IPS DF 19.7 (cell line): ENCODE measurements at regions not wholly inside any gene's neighbourhood (a gene's known extent, or its start where the extent isn't known, plus 50 kb on each side); places are given as distances from the start of the nearest gene placed in this dataset.

Experiments
- DNase-seq: peaks from one replicate; pipeline ENCODE4 v3.0.0-alpha.2; 2013; ENCODE audit warnings: low read depth, low spot score

GRCh38 chr15:58269455-58270414 lies 131.6 kb downstream of the AQP9 start:
- DNase-seq: peak; percentile 52

DNA sequence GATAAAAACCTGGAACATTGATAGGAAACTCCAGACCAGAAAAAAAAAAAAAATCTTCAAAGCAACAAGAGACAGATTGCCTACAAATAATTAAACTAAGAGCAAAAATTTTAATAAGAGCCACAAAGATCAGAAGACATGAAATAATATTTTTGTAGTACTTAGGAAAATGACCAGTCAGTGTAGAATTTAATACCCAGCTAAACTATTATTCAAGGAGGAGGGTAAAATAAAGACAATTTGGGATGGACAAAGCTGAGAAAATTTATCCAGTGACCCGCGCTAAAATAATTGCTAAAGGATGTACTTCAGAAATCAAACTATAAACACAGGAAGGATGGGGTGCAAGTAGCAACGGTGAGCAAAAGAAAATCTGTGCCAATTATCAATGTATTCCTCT lies 133.2 kb downstream of the AQP9 start:
- no peak for DNase-seq

GRCh38 chr15:58273104-58273503 lies 134.9 kb downstream of the AQP9 start:
- no peak for DNase-seq

- no peak for DNase-seq
Observed at GRCh38 chr15:58274885-58275284, 136.7 kb downstream of the AQP9 start.

- no peak for DNase-seq
Observed at GRCh38 chr15:58275785-58276184, 137.6 kb downstream of the AQP9 start.

DNA sequence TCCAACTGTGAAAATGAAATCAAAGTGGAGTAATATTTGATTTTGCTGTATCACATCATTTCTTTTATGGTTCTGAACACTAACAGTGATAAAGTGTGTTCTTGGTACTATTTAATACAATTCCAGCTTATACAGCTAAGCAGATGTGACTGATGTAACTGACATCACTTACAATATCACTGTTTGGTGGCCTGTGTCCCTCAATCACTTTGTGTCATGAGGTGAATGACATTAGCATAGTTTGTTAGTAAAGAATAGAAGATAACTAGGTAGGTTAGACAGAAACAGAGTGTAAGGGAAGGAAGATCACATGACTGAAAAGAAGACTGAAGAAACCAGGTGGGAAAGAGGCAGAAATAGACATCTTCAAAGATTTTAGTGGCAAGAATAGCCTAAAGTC lies 138.7 kb downstream of the AQP9 start:
- no peak for DNase-seq

- no peak for DNase-seq
Observed at GRCh38 chr15:58277333-58277732, 139.2 kb downstream of the AQP9 start.

DNA sequence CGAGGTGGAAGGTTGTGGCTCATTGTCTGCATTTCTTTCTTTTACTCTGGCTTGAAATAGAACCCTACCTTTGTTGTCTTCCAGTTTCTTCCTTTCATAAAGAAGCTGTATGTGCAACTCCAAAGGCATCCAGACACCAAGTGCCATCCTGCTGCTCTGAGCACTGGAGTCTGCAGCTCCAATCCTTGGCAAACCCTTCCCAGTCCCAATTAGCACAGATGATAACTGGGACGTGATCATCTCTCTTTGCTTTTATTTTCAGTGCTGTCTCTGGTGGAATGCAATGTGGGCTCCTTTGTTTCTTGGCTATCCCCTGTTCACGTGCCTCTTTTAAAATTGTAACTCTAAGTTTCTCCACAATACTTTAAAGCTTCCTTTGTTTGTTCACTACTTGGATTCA lies 140.9 kb downstream of the AQP9 start:
- no peak for DNase-seq

DNA sequence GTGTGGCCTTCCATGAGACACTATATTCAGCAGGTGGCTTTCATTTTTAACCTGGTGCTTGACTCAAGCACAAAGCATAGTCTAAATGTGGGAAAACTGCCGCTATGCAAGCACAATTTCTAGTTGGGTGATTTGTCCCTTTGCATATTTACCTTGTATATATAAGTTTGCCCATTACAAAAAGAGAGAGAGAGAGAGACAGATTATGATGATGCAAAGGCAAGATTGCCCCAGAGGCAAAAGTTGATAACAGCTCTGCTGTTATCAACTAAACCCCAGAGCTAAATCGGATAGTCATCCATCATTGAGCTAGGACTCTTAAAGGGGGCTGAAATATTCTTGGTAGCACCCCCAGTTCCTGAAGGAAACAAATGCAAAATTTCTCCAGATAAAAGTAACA lies 141.5 kb downstream of the AQP9 start:
- no peak for DNase-seq

DNA sequence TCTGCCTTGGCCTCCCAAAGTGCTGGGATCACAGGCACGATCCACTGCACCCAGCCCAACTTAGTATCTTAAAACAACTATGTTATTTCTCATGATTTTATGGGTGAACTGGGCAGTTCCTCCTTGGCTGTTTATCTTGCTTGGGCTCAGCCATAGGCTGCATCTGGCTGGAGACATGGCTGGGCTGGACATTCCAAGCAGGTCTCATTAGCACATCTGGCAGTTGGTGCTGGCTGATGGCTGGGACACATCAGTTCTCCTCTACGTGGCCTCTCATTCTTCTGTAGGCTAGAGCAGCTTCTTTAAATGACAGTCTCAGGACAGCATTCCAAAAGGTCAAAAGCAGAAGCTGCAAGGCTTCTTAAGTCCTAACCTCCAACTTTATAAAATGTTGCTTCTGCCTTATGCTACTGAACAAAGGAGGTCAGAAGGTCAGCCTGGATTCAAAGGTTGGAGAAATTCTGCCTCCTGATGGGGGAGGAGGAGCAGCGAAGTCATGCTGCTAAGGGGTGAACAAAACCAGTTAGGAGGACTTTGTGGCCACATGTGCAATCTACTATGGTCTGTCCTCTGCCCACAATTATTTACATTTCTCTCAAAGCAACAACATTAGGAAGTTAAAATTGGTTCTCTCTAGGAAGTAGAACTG lies 144.0 kb downstream of the AQP9 start:
- DNase-seq: no peak

- no peak for DNase-seq
Observed at GRCh38 chr15:58283302-58283701, 145.1 kb downstream of the AQP9 start.

DNA sequence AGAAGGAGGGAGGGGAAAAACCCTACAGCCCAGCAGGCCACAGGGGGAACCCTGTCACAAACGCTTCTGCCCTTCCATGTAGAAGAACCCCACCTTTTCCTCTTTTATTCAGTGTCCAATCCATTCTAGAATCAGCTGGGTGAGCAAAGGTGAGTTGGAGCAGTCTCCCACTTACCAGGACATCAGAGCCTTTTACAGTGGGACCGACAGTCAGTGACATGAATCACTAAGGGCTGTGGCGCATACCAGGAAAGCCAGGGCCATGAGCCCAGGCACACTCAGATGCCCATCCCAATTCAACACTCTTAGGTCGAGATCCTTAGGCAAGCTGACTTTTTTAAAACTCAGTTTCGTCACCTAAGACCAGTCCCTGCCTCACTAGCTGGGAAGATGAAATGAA lies 146.1 kb downstream of the AQP9 start:
- DNase-seq: no peak

DNA sequence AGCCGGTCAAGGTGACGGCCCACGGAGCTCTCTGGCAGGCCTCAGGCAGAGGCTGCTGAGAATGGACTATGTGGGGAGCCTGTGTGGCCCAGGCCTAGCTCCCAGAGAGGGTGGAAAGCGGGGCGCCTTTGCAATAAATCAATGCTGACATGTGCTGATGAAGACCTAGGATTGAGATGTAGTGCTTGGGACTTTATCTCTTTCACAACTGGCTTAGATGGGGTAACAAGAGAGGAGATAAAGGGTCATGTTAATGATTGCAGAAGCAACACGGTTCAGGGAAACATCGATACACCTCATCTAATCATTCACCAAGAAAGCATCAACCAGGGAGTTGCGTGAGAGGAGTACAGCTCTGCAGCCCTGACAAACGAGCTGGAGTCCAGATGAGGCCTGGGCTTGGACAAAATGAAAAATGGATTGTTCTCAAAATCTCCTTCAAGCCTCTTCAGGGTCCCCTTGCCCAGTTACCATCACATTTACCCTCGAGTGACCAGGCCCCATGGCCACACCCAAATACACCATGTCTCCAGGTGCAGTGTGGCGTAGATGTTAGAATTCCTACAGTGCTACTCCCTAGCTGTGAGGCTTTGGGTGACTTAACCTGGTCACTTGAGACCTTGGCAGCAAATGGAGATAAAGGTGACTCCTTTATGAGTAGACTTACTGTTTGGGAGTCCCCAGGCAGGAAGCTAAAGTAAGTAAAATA lies 146.4 kb upstream of the LIPC start:
- DNase-seq: no peak

- no peak for DNase-seq
Observed at GRCh38 chr15:58285921-58286278, 145.9 kb upstream of the LIPC start.

- no peak for DNase-seq
Observed at GRCh38 chr15:58286523-58286922, 145.3 kb upstream of the LIPC start.

GRCh38 chr15:58287891-58288290 lies 143.9 kb upstream of the LIPC start:
- no peak for DNase-seq

DNA sequence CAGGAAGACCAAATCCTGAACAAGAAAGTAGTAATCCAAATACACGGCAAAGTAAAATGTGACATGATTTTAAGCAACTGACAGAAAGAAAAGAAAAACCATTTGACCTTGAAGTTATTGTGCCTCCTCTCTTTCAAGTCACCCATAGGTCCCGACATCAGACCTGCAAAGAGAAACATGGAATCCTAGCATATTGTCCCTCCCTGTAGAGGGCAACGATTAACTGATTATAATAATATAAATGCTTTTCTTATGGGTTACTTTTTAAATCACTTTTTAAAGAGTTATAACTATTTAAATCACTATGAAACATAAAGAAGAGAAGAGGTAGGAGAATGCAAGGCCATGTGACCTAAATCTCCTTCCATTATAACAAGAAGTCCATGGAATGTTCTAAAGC lies 143.2 kb upstream of the LIPC start:
- DNase-seq: no peak

DNA sequence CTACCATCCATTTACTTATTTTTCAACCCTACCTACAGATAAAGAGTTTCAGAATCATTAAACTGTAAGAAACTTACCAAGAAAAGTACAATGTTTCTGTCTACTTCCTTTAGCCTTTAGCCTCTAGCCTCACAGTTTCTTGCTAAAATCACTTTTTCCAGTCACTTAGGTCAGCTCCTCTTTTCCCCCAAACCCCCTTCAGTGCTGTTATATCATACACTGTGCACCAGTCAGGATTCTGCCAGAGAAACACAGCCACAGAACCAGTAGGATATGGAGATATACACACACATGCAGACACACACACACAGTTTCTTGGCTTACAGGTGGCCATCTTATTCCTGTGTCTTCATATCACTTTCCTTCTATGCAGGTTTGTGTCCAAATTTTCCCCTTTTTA lies 139.9 kb upstream of the LIPC start:
- DNase-seq: no peak

DNA sequence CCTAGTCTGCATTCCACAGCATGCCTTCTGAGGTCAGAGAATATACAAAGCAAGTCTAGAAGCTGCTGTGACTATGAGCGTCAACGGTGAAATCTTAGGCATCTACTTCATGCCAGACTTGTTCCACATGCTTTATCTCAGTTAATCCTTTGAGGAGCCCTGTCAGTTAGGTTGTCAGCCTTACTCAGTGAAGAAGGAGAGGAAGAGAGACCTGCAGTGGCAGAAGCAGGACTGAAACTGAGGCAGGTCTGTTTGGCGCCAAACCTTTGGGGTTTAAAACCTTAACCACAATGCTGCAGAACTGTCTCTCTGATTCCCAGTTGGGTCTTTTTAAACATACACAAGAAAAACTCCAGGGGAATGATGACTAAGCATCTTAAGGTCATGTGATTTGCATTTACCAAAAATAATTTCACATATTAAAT lies 139.0 kb upstream of the LIPC start:
- DNase-seq: no peak

- DNase-seq: no peak
Observed at GRCh38 chr15:58293622-58294550, 137.9 kb upstream of the LIPC start.

GRCh38 chr15:58294681-58295254 lies 137.0 kb upstream of the LIPC start:
- no peak for DNase-seq
